Stimulated activated naive B cell treated with anti-CD40 and anti-IgM and Interleukin-4, amounts not matched to agents 10 μg/mL and 1 μg/mL and 100 μg/mL, for 72 hours (primary cell): ENCODE measurements at regions not wholly inside any gene's neighbourhood (a gene's known extent, or its start where the extent isn't known, plus 50 kb on each side); places are given as distances from the start of the nearest gene placed in this dataset.

Experiments used
- ATAC-seq, 2 donors: fragments of 150-1000 bp; cut with Tn5 transposase; replicated peaks; 2 replicates each; pipeline ENCODE4 v1.10.0; 2021; ENCODE audit warnings: moderate library complexity in 1 of 2
- DNase-seq: peaks from one replicate; pipeline ENCODE4 v3.0.0; 2021
- H3K27ac Mint-ChIP-seq: one replicate; pipeline ENCODE4 v1.8.0; 2022; ENCODE audit warnings: mild to moderate bottlenecking, mixed read lengths
- H3K27me3 Mint-ChIP-seq, 2 donors: one replicate each; pipeline ENCODE4 v1.8.0; 2022; ENCODE audit warnings: mixed read lengths in 2 of 2
- H3K36me3 Mint-ChIP-seq, 2 donors: one replicate each; pipeline ENCODE4 v1.8.0; 2022; ENCODE audit warnings: mixed read lengths in 2 of 2, mild to moderate bottlenecking in 1 of 2
- H3K4me1 Mint-ChIP-seq, 2 donors: one replicate each; pipeline ENCODE4 v1.8.0; 2022; ENCODE audit warnings: mixed read lengths in 2 of 2, mild to moderate bottlenecking in 1 of 2
- H3K4me3 Mint-ChIP-seq, 2 donors: one replicate each; pipeline ENCODE4 v1.8.0; 2022; ENCODE audit warnings: mild to moderate bottlenecking in 2 of 2, mixed read lengths in 2 of 2, moderate library complexity in 1 of 2
- H3K9me3 Mint-ChIP-seq, 2 donors: one replicate each; pipeline ENCODE4 v1.8.0; 2022; ENCODE audit warnings: mixed read lengths in 2 of 2, mild to moderate bottlenecking in 1 of 2

- Mint-ChIP-seq H3K27ac (no peak overlapping the region), H3K4me1 (no peaks in the 10 kb centered on the region), H3K9me3 (peaks cover 11 to 16% of the 10 kb centered on the region in 2 donors), H3K27me3 (no peaks in the 10 kb centered on the region), H3K4me3 (no peak overlapping the region), H3K36me3 (peaks cover 0 to 6% of the 10 kb centered on the region in 2 donors)
- DNase-seq (no peak), ATAC-seq (no peak)
Observed at GRCh38 chr3:178275311-178275710, 260.9 kb upstream of the KCNMB2 start.

DNA sequence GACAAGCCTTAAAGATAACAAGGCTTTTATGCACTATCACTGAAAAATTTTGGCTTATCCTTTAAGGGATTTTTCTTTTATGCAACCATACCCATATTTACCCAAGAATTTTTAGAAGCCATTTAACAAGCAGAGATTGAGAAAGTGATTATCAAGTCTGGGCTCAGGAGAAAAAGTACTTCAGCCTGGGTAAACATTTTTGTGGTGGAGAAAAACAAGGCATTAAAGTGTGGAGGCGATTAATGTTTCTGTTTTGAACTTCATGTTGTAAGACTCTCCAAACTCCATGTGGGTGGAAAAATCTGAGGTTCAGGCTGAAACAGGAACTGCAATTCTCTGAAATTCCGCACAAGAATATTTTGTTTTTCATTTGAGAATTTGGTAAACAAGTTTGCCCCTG is 260.4 kb upstream of the KCNMB2 start:
- H3K4me1 Mint-ChIP-seq = no peaks in the 10 kb centered on the region
- peaks cover 0 to 6% of the 10 kb centered on the region in 2 donors for H3K36me3 Mint-ChIP-seq
- DNase-seq (no peak), ATAC-seq (no peak)
- H3K4me3 Mint-ChIP-seq = no peak overlapping the region
- H3K27ac Mint-ChIP-seq = no peak overlapping the region
- no peaks in the 10 kb centered on the region for H3K27me3 Mint-ChIP-seq
- H3K9me3 Mint-ChIP-seq = peaks cover 15 to 19% of the 10 kb centered on the region in 2 donors

GRCh38 chr3:178277605-178278004 is 258.6 kb upstream of the KCNMB2 start:
- Mint-ChIP-seq H3K36me3 (peaks cover 0 to 6% of the 10 kb centered on the region in 2 donors), H3K27me3 (peaks cover 0 to under 1% of the 10 kb centered on the region in 2 donors), H3K27ac (no peak overlapping the region), H3K4me3 (no peak overlapping the region), H3K4me1 (no peaks in the 10 kb centered on the region), H3K9me3 (peaks cover 15 to 20% of the 10 kb centered on the region in 2 donors)
- DNase-seq (no peak), ATAC-seq (no peak)

- Mint-ChIP-seq H3K9me3 (peaks cover 25 to 27% of the 10 kb centered on the region in 2 donors), H3K27ac (no peak overlapping the region), H3K4me1 (no peaks in the 10 kb centered on the region), H3K4me3 (no peak overlapping the region), H3K27me3 (peaks cover 4 to 18% of the 10 kb centered on the region in 2 donors), H3K36me3 (peaks cover 0 to 6% of the 10 kb centered on the region in 2 donors)
- ATAC-seq = no peak
- DNase-seq = no peak
Observed at GRCh38 chr3:178283561-178283960, 252.7 kb upstream of the KCNMB2 start.

- Mint-ChIP-seq H3K27ac (no peak overlapping the region), H3K27me3 (peaks cover 4 to 18% of the 10 kb centered on the region in 2 donors), H3K9me3 (peaks cover 24% of the 10 kb centered on the region in 2 donors), H3K4me1 (no peaks in the 10 kb centered on the region), H3K4me3 (no peak overlapping the region), H3K36me3 (peaks cover 0 to 5% of the 10 kb centered on the region in 2 donors)
- no peak for ATAC-seq
- DNase-seq = no peak
Observed at GRCh38 chr3:178284181-178284580, 252.1 kb upstream of the KCNMB2 start.

GRCh38 chr3:178288074-178288473 is 248.2 kb upstream of the KCNMB2 start:
- no peaks in the 10 kb centered on the region for H3K4me1 Mint-ChIP-seq
- no peak overlapping the region for H3K4me3 Mint-ChIP-seq
- H3K27me3 Mint-ChIP-seq = peaks cover 4 to 13% of the 10 kb centered on the region in 2 donors
- no peak overlapping the region for H3K27ac Mint-ChIP-seq
- H3K9me3 Mint-ChIP-seq = peaks cover 10 to 12% of the 10 kb centered on the region in 2 donors
- ATAC-seq (no peak), DNase-seq (no peak)
- H3K36me3 Mint-ChIP-seq = no peaks in the 10 kb centered on the region

DNA sequence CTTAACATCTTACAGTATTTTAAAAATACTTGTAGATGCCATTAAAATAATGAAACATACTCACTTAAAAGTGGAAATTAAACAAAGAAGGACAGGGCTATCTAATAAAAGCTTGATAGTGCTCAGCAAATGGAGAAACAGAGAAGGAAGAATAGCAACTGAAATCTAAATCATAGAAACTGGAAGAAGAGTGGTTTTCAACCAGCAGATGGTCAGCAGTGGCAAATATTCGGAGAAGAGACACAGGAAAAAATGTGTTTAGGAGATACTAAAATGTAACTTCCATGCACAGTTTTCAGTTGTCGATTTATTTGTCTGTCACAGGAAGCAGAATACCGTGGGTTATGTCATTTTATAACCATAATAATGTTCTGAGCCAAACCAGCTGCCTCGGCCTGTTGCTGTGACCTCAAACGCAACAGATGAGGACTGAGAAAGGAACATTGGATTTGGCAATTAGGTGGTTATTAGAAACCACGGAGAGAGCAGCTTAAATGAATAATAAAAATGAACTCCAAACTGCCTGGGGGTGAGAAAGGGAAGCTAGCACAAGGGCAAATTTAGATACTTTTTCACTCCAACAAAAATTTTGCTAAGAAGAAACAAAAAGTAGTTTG is 246.6 kb upstream of the KCNMB2 start:
- Mint-ChIP-seq H3K27ac (no peak overlapping the region), H3K9me3 (peaks cover 10 to 12% of the 10 kb centered on the region in 2 donors), H3K36me3 (no peaks in the 10 kb centered on the region), H3K4me1 (no peaks in the 10 kb centered on the region), H3K4me3 (no peak overlapping the region), H3K27me3 (peaks cover 4 to 13% of the 10 kb centered on the region in 2 donors)
- no peak for DNase-seq
- no peak for ATAC-seq

GRCh38 chr3:178291574-178292370 is 244.5 kb upstream of the KCNMB2 start:
- Mint-ChIP-seq H3K9me3 (peaks cover 10 to 12% of the 10 kb centered on the region in 2 donors), H3K36me3 (no peaks in the 10 kb centered on the region), H3K27me3 (peaks cover 0 to 6% of the 10 kb centered on the region in 2 donors), H3K4me3 (no peak overlapping the region), H3K27ac (no peak overlapping the region), H3K4me1 (no peaks in the 10 kb centered on the region)
- ATAC-seq = no peak
- DNase-seq = no peak

DNA sequence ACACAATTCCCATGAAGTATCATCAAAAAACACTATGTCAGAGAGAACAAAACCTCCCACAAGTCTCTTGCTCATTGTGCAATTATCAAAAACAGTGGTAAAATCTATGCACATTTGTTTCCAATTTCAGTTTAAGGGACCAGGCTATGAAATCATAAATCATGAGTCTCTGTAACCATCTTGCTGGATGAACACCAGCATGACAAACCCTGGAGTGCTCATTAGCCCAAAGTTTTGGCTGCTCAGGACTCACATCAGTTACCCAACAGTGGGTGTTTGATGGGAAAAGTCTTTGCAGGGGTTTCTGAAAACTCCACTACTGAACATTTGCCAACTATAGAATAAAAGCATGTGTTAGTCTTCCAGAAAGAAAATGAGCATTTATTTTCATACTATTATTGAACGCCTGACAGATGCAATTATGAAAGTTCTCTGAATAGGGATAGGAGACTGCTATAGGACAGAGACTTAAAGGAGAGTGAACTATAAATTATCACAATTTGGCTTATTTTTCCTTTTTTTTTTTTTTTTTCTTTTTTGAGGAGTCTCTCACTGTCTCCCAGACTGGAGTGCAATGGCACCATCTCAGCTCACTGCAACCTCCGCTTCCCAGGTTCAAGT is 240.8 kb upstream of the KCNMB2 start:
- no peak overlapping the region for H3K27ac Mint-ChIP-seq
- no peak overlapping the region for H3K4me3 Mint-ChIP-seq
- no peaks in the 10 kb centered on the region for H3K4me1 Mint-ChIP-seq
- DNase-seq = no peak
- no peaks in the 10 kb centered on the region for H3K9me3 Mint-ChIP-seq
- no peak for ATAC-seq
- H3K36me3 Mint-ChIP-seq = no peaks in the 10 kb centered on the region
- no peaks in the 10 kb centered on the region for H3K27me3 Mint-ChIP-seq

GRCh38 chr3:178297199-178297598 is 239.0 kb upstream of the KCNMB2 start:
- ATAC-seq (no peak), DNase-seq (no peak)
- Mint-ChIP-seq H3K4me3 (no peak overlapping the region), H3K4me1 (no peaks in the 10 kb centered on the region), H3K27me3 (no peaks in the 10 kb centered on the region), H3K27ac (no peak overlapping the region), H3K9me3 (no peaks in the 10 kb centered on the region), H3K36me3 (no peaks in the 10 kb centered on the region)

GRCh38 chr3:178297740-178298139 is 238.5 kb upstream of the KCNMB2 start:
- Mint-ChIP-seq H3K36me3 (no peaks in the 10 kb centered on the region), H3K27me3 (no peaks in the 10 kb centered on the region), H3K4me1 (no peaks in the 10 kb centered on the region), H3K9me3 (no peaks in the 10 kb centered on the region), H3K27ac (no peak overlapping the region), H3K4me3 (no peak overlapping the region)
- ATAC-seq (no peak), DNase-seq (no peak)

DNA sequence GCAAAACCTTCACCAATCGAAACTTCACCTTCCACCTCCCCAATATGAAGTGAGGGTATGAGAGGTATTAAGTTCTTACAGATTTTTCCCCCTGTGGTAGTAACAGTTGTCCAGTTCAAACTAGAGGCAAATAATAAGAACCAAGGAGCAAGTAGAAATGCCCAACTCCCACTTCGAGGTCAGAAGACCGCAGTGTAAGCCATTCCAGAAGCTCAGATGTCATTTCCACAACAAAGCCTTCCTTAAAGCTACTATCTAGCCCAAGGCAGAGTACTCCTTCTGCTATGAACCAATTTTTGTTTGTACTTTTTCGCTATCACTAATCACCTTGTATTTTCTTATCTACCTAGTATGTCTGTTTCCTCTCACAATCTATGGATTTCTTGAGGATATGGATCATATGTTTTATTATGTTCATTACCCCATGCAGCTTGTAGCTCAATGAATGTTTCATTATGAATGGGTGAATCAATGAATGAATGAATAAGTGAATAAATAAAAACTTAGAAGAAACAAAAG is 235.7 kb upstream of the KCNMB2 start:
- ATAC-seq (no peak), DNase-seq (no peak)
- Mint-ChIP-seq H3K4me1 (no peaks in the 10 kb centered on the region), H3K27me3 (no peaks in the 10 kb centered on the region), H3K4me3 (no peak overlapping the region), H3K27ac (no peak overlapping the region), H3K36me3 (no peaks in the 10 kb centered on the region), H3K9me3 (no peaks in the 10 kb centered on the region)

GRCh38 chr3:178302966-178303930 is 233.0 kb upstream of the KCNMB2 start:
- H3K36me3 Mint-ChIP-seq = no peaks in the 10 kb centered on the region
- no peak overlapping the region for H3K4me3 Mint-ChIP-seq
- H3K27ac Mint-ChIP-seq = no peak overlapping the region
- H3K4me1 Mint-ChIP-seq = no peaks in the 10 kb centered on the region
- no peaks in the 10 kb centered on the region for H3K27me3 Mint-ChIP-seq
- H3K9me3 Mint-ChIP-seq = no peaks in the 10 kb centered on the region
- DNase-seq (no peak), ATAC-seq (no peak)
